ENCODE measurements at regions not wholly inside any gene's neighbourhood (a gene's known extent, or its start where the extent isn't known, plus 50 kb on each side); places are given as distances from the start of the nearest gene placed in this dataset.

DNA sequence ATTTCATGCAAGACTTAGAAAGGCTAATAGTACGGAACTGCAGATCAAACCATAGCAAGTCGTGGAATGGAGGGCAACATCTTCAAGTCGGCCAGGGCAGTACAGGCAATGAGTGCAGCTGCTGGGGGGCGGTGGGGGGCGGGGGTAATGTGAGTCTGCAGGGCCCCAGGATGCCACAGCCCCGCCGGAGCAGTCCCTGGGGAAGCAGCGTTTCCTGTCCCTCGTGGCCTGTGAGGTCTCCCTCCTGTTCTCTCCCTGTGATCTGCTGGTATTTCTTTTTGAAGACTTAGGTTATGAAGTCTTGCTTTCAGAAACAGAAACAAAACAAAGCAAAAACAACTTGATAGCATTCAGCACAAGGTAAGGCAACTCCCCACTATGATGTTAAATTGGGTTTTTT, 351.9 kb downstream of the FOXA2 start (continued):
- TF ChIP-seq, protein P1, sequence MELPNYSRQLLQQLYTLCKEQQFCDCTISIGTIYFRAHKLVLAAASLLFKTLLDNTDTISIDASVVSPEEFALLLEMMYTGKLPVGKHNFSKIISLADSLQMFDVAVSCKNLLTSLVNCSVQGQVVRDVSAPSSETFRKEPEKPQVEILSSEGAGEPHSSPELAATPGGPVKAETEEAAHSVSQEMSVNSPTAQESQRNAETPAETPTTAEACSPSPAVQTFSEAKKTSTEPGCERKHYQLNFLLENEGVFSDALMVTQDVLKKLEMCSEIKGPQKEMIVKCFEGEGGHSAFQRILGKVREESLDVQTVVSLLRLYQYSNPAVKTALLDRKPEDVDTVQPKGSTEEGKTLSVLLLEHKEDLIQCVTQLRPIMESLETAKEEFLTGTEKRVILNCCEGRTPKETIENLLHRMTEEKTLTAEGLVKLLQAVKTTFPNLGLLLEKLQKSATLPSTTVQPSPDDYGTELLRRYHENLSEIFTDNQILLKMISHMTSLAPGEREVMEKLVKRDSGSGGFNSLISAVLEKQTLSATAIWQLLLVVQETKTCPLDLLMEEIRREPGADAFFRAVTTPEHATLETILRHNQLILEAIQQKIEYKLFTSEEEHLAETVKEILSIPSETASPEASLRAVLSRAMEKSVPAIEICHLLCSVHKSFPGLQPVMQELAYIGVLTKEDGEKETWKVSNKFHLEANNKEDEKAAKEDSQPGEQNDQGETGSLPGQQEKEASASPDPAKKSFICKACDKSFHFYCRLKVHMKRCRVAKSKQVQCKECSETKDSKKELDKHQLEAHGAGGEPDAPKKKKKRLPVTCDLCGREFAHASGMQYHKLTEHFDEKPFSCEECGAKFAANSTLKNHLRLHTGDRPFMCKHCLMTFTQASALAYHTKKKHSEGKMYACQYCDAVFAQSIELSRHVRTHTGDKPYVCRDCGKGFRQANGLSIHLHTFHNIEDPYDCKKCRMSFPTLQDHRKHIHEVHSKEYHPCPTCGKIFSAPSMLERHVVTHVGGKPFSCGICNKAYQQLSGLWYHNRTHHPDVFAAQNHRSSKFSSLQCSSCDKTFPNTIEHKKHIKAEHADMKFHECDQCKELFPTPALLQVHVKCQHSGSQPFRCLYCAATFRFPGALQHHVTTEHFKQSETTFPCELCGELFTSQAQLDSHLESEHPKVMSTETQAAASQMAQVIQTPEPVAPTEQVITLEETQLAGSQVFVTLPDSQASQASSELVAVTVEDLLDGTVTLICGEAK (IDR thresholded peaks at IDR 0.05): no peak
- TF ChIP-seq, protein P1 (CRISPR knock-in tag; IDR thresholded peaks at IDR 0.05): no peak
- TF ChIP-seq PML (IDR thresholded peaks at IDR 0.05; ENCODE audit: low read length) (no peak), PURB (CRISPR knock-in tag; IDR thresholded peaks at IDR 0.05; ENCODE audit: low read depth) (no peak), NCOA2 (IDR thresholded peaks at IDR 0.05; ENCODE audit: partially characterized antibody in 2 of 2) (no peak), ZEB2 (IDR thresholded peaks at IDR 0.05) (no peak), KAT7 (CRISPR knock-in tag; IDR thresholded peaks at IDR 0.05; ENCODE audit: borderline replicate concordance) (no peak), RBM14 (IDR thresholded peaks at IDR 0.05; ENCODE audit: borderline replicate concordance, insufficient read depth, low read depth, low read length) (no peak), HLTF (IDR thresholded peaks at IDR 0.05) (no peak)

Measured in K562 (cell line).